ENCODE measurements at regions not wholly inside any gene's neighbourhood (a gene's known extent, or its start where the extent isn't known, plus 50 kb on each side); places are given as distances from the start of the nearest gene placed in this dataset.

DNA sequence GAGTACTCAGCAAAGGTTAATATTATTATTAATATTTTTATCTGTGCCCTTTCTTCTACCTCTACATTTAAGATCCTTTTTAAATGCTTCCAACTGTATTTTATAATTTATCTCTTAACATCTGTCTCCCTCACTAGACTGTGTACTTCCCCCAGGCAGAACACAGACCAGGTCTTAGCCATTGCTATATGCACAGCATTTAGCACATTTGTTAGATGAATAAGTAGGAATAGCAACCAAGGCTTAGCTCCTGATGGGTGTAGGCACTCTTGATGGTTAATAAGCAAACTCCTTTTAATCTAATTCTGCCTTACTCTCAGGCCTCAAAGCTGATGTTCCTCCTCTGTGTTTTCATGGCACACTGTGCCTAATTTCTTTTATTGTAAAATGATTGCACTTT lies 83.7 kb upstream of the GNG12 start:
- no peak for ATAC-seq
- FAIRE-seq: no peak
- TF ChIP-seq ZNF772 (CRISPR knock-in tag; IDR thresholded peaks at IDR 0.05): no peak
- no peak for TF ChIP-seq ZBTB21 (CRISPR knock-in tag; IDR thresholded peaks at IDR 0.05)
- no peak for TF ChIP-seq ZNF354B (CRISPR knock-in tag; IDR thresholded peaks at IDR 0.05)
- TF ChIP-seq, protein P1, sequence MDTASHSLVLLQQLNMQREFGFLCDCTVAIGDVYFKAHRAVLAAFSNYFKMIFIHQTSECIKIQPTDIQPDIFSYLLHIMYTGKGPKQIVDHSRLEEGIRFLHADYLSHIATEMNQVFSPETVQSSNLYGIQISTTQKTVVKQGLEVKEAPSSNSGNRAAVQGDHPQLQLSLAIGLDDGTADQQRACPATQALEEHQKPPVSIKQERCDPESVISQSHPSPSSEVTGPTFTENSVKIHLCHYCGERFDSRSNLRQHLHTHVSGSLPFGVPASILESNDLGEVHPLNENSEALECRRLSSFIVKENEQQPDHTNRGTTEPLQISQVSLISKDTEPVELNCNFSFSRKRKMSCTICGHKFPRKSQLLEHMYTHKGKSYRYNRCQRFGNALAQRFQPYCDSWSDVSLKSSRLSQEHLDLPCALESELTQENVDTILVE (CRISPR knock-in tag; IDR thresholded peaks at IDR 0.05): no peak
- no peak for TF ChIP-seq SIX4 (CRISPR knock-in tag; IDR thresholded peaks at IDR 0.05)
- TF ChIP-seq ZNF234 (CRISPR knock-in tag; conservative IDR thresholded peaks at IDR 0.05): no peak
- TF ChIP-seq ZNF431 (CRISPR knock-in tag; IDR thresholded peaks at IDR 0.05; ENCODE audit: borderline replicate concordance, low read depth): no peak
- TF ChIP-seq NR0B2 (CRISPR knock-in tag; IDR thresholded peaks at IDR 0.05): no peak
- no peak for TF ChIP-seq ADNP (CRISPR knock-in tag; IDR thresholded peaks at IDR 0.05)
- TF ChIP-seq NCOR1 (IDR thresholded peaks at IDR 0.05; ENCODE audit: borderline replicate concordance, low read length): no peak
- TF ChIP-seq RBFOX2 (IDR thresholded peaks at IDR 0.05; ENCODE audit: low read depth, low read length): no peak
- no peak for TF ChIP-seq NRL (CRISPR knock-in tag; IDR thresholded peaks at IDR 0.05; ENCODE audit: borderline replicate concordance)
- no peak for TF ChIP-seq TBX2 (CRISPR knock-in tag; IDR thresholded peaks at IDR 0.05; ENCODE audit: borderline replicate concordance)
- no peak for TF ChIP-seq XRCC5 (optimal IDR thresholded peaks at IDR 0.05; ENCODE audit: low read length)
- TF ChIP-seq FOXJ3 (CRISPR knock-in tag; IDR thresholded peaks at IDR 0.05; ENCODE audit: borderline replicate concordance): no peak
- no peak for TF ChIP-seq ZBTB7B (CRISPR knock-in tag; IDR thresholded peaks at IDR 0.05)
- no peak for TF ChIP-seq ZC3H13 (CRISPR knock-in tag; IDR thresholded peaks at IDR 0.05)
- no peak for TF ChIP-seq ZNF256 (CRISPR knock-in tag; conservative IDR thresholded peaks at IDR 0.05)
- TF ChIP-seq KDM3A (CRISPR knock-in tag; IDR thresholded peaks at IDR 0.05; ENCODE audit: low read depth): no peak
- no peak for TF ChIP-seq THAP9 (CRISPR knock-in tag; IDR thresholded peaks at IDR 0.05; ENCODE audit: borderline replicate concordance)
- Histone ChIP-seq H4K20me1 (ENCODE audit: insufficient read depth, low read length) (no peaks in the 10 kb centered on the region), H3K27me3 (ENCODE audit: control insufficient read depth in 1 of 2, insufficient read depth in 2 of 2, low read length in 2 of 2) (peaks cover 0 to 1% of the 10 kb centered on the region in 2 experiments; a peak in 1 of 5 replicates), H2AFZ (ENCODE audit: low read length) (no peak overlapping the region), H3K4me2 (ENCODE audit: low read depth, low read length) (no peak overlapping the region), H3K27ac (ENCODE audit: extremely low read length, insufficient read depth, low read length) (no peak overlapping the region), H3K79me2 (ENCODE audit: insufficient read depth, low read length) (no peaks in the 10 kb centered on the region), H3K4me1 (ENCODE audit: insufficient read depth, low read length) (no peaks in the 10 kb centered on the region), H3K9me3 (ENCODE audit: low read length) (no peaks in the 10 kb centered on the region), H3K9ac (ENCODE audit: insufficient read depth, low read depth, low read length) (no peak overlapping the region), H3K4me3 (replicated peaks in 1 of 3; ENCODE audit: insufficient read depth in 1 of 3, low read depth in 2 of 3, low read length in 3 of 3) (no peak overlapping the region), H3K36me3 (replicated peaks in 1 of 2; ENCODE audit: control insufficient read depth in 1 of 2, insufficient read depth in 2 of 2, low read length in 2 of 2) (no peaks in the 10 kb centered on the region)
- CTCF ChIA-PET (ENCODE audit: low intra/inter-chr PET ratio, low total read pairs): no interaction called here
- in situ Hi-C loops (cut with HindIII; ENCODE audit: extremely low pct_ligation_motif_present, low pct_unique_long_range_greater_than_20kb) (no loop called here), intact Hi-C loops (cut with micrococcal nuclease; ENCODE audit: unreplicated experiment) (no loop called here)
- DNase-seq (ENCODE audit: low spot score): no peak
- no TSS peak for BruUV-seq (replicated peaks)
- POLR2A ChIA-PET: no interaction called here
